ENCODE measurements at regions not wholly inside any gene's neighbourhood (a gene's known extent, or its start where the extent isn't known, plus 50 kb on each side); places are given as distances from the start of the nearest gene placed in this dataset.

DNA sequence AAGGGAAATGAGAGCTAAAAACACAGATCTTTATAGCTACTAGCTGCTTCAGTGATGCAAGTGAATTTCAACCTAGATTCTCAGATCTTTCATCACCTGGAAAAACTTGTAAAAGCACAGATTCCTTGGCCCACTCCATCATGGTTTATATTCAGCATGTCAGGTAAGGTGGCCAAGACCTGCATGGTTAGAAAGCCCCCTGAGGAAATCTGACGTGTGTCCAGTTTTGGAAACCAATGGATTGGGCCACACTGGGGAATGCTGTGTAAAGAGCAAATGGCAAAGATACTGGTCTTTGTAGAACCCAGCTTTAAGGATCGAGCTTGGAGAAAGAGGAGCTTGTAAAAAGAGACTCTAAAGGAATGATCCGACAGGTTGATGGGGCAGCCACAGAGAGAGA is 397.0 kb upstream of the ARRDC4 start:
- TF ChIP-seq, protein P1, sequence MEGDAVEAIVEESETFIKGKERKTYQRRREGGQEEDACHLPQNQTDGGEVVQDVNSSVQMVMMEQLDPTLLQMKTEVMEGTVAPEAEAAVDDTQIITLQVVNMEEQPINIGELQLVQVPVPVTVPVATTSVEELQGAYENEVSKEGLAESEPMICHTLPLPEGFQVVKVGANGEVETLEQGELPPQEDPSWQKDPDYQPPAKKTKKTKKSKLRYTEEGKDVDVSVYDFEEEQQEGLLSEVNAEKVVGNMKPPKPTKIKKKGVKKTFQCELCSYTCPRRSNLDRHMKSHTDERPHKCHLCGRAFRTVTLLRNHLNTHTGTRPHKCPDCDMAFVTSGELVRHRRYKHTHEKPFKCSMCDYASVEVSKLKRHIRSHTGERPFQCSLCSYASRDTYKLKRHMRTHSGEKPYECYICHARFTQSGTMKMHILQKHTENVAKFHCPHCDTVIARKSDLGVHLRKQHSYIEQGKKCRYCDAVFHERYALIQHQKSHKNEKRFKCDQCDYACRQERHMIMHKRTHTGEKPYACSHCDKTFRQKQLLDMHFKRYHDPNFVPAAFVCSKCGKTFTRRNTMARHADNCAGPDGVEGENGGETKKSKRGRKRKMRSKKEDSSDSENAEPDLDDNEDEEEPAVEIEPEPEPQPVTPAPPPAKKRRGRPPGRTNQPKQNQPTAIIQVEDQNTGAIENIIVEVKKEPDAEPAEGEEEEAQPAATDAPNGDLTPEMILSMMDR (IDR thresholded peaks at IDR 0.05; ENCODE audit: poor library complexity) = no peak
- no peak for TF ChIP-seq EZH2phosphoT487 (IDR thresholded peaks at IDR 0.05; ENCODE audit: low read depth, severe bottlenecking, unreplicated experiment)
- no peak for TF ChIP-seq EZH2 (IDR thresholded peaks at IDR 0.05; ENCODE audit: borderline replicate concordance)
